Choroid plexus epithelial cell (primary cell): ENCODE measurements at regions not wholly inside any gene's neighbourhood (a gene's known extent, or its start where the extent isn't known, plus 50 kb on each side); places are given as distances from the start of the nearest gene placed in this dataset.

Experiments used
- DNase-seq: peaks from one replicate; pipeline ENCODE4 v3.0.0-alpha.2; 2010; ENCODE audit warnings: low read depth
- H3K4me3 ChIP-seq: 2 replicates; pipeline ENCODE4 v1.5.1; 2011; ENCODE audit warnings: low read depth, mild to moderate bottlenecking, control low read depth, low read length, moderate library complexity
- TF ChIP-seq, protein P1 (sequence below): conservative IDR thresholded peaks from 2 replicates; pipeline ENCODE4 v1.5.1; 2011; ENCODE audit warnings: low read depth, mild to moderate bottlenecking, control low read depth, inconsistent platforms, low read length, moderate library complexity

- H3K4me3 ChIP-seq: no peak overlapping the region
- DNase-seq: peak; percentile 45
- TF ChIP-seq, protein P1, sequence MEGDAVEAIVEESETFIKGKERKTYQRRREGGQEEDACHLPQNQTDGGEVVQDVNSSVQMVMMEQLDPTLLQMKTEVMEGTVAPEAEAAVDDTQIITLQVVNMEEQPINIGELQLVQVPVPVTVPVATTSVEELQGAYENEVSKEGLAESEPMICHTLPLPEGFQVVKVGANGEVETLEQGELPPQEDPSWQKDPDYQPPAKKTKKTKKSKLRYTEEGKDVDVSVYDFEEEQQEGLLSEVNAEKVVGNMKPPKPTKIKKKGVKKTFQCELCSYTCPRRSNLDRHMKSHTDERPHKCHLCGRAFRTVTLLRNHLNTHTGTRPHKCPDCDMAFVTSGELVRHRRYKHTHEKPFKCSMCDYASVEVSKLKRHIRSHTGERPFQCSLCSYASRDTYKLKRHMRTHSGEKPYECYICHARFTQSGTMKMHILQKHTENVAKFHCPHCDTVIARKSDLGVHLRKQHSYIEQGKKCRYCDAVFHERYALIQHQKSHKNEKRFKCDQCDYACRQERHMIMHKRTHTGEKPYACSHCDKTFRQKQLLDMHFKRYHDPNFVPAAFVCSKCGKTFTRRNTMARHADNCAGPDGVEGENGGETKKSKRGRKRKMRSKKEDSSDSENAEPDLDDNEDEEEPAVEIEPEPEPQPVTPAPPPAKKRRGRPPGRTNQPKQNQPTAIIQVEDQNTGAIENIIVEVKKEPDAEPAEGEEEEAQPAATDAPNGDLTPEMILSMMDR: no peak
Measured at GRCh38 chr21:35578831-35579471, 481.4 kb downstream of the SETD4 start.

DNA sequence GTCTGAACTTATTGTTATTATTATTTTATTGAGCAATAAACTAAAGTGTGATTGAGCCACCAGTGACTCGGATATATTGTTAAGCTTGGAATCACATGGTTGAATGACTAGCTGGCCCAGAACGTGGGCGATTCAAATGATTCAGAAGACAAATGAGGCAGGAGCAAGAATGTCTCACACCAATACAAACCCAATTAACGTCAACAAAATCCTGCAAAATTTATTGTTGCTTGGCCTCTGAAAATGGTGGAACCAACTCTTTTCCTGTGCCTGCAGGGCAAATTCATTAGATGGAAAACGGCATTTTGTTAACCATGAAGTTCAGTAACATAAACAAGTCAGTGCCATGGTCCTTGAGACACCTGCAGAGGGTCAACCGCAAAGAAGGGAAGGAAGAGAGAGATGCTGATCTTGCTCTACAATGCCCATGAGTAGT is 482.0 kb downstream of the SETD4 start:
- H3K4me3 ChIP-seq: no peak overlapping the region
- peak; percentile 69 for DNase-seq
- TF ChIP-seq, protein P1: no peak

- TF ChIP-seq, protein P1: no peak
- H3K4me3 ChIP-seq: no peak overlapping the region
- DNase-seq: peak; percentile 62
Measured at GRCh38 chr21:35575280-35575915, 484.9 kb downstream of the SETD4 start.

GRCh38 chr21:35573472-35574374 is 486.6 kb downstream of the SETD4 start:
- TF ChIP-seq, protein P1: no peak
- H3K4me3 ChIP-seq: no peak overlapping the region
- no peak for DNase-seq

GRCh38 chr21:35571910-35572309 is 488.4 kb downstream of the SETD4 start:
- DNase-seq: no peak
- no peak overlapping the region for H3K4me3 ChIP-seq
- TF ChIP-seq, protein P1: no peak

DNA sequence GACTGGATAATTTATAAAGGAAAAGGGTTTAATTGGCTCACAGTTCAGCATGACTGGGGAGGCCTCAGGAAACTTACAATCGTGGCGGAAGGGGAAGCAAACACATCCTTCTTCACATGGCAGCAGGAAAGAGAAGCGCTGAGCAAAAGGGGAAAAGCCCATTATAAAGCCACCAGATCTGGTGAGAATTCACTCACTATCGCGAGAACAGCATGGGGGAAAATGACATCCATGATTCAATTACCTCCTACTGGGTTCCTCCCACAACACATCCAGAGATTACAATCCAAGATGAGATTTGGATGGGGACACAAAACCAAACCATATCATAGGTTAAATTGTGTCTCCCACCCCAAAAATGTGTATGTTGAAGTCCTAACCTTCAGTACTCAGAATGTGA is 491.7 kb downstream of the SETD4 start:
- no peak overlapping the region for H3K4me3 ChIP-seq
- DNase-seq: no peak
- TF ChIP-seq, protein P1: no peak
